ENCODE measurements at regions not wholly inside any gene's neighbourhood (a gene's known extent, or its start where the extent isn't known, plus 50 kb on each side); places are given as distances from the start of the nearest gene placed in this dataset.

- no peak overlapping the region for H3K4me3 ChIP-seq (replicated peaks; ENCODE audit: low read depth, low read length)
- TF ChIP-seq, protein P1, sequence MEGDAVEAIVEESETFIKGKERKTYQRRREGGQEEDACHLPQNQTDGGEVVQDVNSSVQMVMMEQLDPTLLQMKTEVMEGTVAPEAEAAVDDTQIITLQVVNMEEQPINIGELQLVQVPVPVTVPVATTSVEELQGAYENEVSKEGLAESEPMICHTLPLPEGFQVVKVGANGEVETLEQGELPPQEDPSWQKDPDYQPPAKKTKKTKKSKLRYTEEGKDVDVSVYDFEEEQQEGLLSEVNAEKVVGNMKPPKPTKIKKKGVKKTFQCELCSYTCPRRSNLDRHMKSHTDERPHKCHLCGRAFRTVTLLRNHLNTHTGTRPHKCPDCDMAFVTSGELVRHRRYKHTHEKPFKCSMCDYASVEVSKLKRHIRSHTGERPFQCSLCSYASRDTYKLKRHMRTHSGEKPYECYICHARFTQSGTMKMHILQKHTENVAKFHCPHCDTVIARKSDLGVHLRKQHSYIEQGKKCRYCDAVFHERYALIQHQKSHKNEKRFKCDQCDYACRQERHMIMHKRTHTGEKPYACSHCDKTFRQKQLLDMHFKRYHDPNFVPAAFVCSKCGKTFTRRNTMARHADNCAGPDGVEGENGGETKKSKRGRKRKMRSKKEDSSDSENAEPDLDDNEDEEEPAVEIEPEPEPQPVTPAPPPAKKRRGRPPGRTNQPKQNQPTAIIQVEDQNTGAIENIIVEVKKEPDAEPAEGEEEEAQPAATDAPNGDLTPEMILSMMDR (IDR thresholded peaks at IDR 0.05; ENCODE audit: low read length, missing control alignments), result no peak
- peak; percentile 50 for DNase-seq (ENCODE audit: low read depth)
Measured at GRCh38 chr1:199122532-199123311, 483.9 kb downstream of the PTPRC start.

- peak; percentile 27 for DNase-seq (ENCODE audit: low read depth)
- TF ChIP-seq, protein P1 (IDR thresholded peaks at IDR 0.05; ENCODE audit: low read length, missing control alignments), result no peak
Measured at GRCh38 chr1:199123615-199124014, 484.8 kb downstream of the PTPRC start.

DNA sequence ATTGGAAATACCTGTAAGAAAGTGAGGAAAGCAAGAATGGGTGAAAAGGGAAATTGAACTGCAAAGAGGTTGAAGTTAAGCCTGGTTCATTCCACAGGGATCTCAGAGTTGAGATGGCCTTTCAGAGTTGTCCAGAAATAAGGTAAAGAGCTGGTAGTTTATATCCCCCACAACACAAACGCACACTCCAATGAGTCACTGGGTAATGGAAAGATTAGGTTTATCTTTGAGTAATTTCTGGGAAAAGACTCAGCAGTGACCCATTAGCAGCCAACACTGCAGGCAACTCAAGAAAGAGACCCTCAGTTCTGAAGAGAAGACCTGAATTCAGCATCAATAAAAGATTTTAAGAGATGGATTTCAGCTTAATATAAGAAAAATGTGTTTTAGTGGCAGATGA lies 485.5 kb downstream of the PTPRC start:
- DNase-seq (ENCODE audit: low read depth), result peak; percentile 31
- no peak overlapping the region for H3K4me3 ChIP-seq (replicated peaks; ENCODE audit: low read depth, low read length)
- TF ChIP-seq, protein P1 (IDR thresholded peaks at IDR 0.05; ENCODE audit: low read length, missing control alignments), result no peak

More at GRCh38 chr1:199123615-199124014, 484.8 kb downstream of the PTPRC start:
- H3K4me3 ChIP-seq (replicated peaks; ENCODE audit: low read depth, low read length), result no peak overlapping the region

DNA sequence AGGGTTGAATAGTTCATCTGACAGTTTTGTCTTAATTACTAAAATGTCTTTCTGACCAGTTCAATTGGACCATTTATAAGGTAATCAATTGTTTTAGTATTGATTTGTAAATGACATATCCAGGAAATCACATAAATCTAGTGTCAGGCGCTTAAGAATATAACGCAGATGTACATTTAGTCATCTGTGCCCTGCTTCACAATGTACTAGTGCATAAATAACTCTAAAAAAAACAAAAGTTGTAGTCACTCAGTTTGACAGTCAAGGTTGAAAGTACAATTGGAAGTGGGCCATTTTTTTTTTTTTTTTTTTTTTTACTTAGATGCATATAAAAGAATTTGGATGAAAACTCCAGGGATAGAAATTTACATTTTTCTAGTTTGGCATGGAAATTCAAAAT lies 490.4 kb downstream of the PTPRC start:
- TF ChIP-seq, protein P1 (IDR thresholded peaks at IDR 0.05; ENCODE audit: low read length, missing control alignments), result no peak
- H3K4me3 ChIP-seq (replicated peaks; ENCODE audit: low read depth, low read length), result no peak overlapping the region
- DNase-seq (ENCODE audit: low read depth), result peak; percentile 31

GRCh38 chr1:199132006-199132405 lies 493.2 kb downstream of the PTPRC start:
- TF ChIP-seq, protein P1 (IDR thresholded peaks at IDR 0.05; ENCODE audit: low read length, missing control alignments), result no peak
- no peak for DNase-seq (ENCODE audit: low read depth)
- H3K4me3 ChIP-seq (replicated peaks; ENCODE audit: low read depth, low read length), result no peak overlapping the region

DNA sequence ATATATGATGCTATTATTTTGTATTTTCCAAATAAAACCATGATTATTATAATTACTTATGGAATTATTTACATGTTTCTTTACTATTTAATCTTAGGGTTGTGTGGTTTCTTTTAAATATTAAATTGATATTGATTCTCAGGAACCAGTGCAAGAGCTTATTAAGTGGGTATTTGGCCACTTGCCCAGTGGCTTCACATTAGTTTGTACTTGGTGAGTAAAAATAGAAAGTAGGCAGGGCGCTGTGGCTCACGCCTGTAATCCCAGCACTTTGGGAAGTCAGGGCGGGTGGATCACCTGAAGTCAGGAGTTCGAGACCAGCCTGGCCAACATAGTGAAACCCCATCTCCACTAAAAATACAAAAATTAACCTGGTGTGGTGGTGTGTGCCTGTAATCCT lies 497.1 kb downstream of the PTPRC start:
- TF ChIP-seq, protein P1 (IDR thresholded peaks at IDR 0.05; ENCODE audit: low read length, missing control alignments), result no peak
- H3K4me3 ChIP-seq (replicated peaks; ENCODE audit: low read depth, low read length), result no peak overlapping the region
- no peak for DNase-seq (ENCODE audit: low read depth)

GRCh38 chr1:199138061-199138460 lies 499.2 kb downstream of the PTPRC start:
- TF ChIP-seq, protein P1 (IDR thresholded peaks at IDR 0.05; ENCODE audit: low read length, missing control alignments), result no peak
- no peak overlapping the region for H3K4me3 ChIP-seq (replicated peaks; ENCODE audit: low read depth, low read length)
- DNase-seq (ENCODE audit: low read depth), result no peak
